GM18508 (cell line): ENCODE measurements at regions not wholly inside any gene's neighbourhood (a gene's known extent, or its start where the extent isn't known, plus 50 kb on each side); places are given as distances from the start of the nearest gene placed in this dataset.

Source experiments
- ATAC-seq: cut with Tn5 transposase; IDR thresholded peaks from one replicate; pipeline ENCODE4 v1.9.1; 2021; ENCODE audit warnings: moderate number of reproducible peaks; ENCODE audit not compliant: insufficient read depth, unreplicated experiment

- no peak for ATAC-seq
Measured at GRCh38 chr3:134079761-134080160, 50.0 kb upstream of the SLCO2A1 start.
